PC-9 (cell line): ENCODE measurements at regions not wholly inside any gene's neighbourhood (a gene's known extent, or its start where the extent isn't known, plus 50 kb on each side); places are given as distances from the start of the nearest gene placed in this dataset.

Source experiments
- BruUV-seq: library from RNA; stranded (reverse); fragments of 400-500 nt; replicated peaks from 2 replicates; lab custom pipeline; 2021; lab: Mats Ljungman, UMichigan
- CTCF ChIA-PET: fragments of 300-600 bp; sonication (Branson Sonifier 250); formaldehyde crosslinking; loops from one replicate; lab custom pipeline; 2022; ENCODE audit warnings: antibody characterized with exemption; lab: Charles Lee
- POLR2A ChIA-PET: fragments of 300-600 bp; sonication (Branson Sonifier 250); formaldehyde crosslinking; loops from one replicate; lab custom pipeline; 2022; ENCODE audit warnings: antibody characterized with exemption; ENCODE audit not compliant: unreplicated experiment; lab: Charles Lee
- DNase-seq, 2 experiments: peaks; one replicate each; pipeline versions ENCODE4 v3.0.0 to v3.0.0-alpha.2; 2015 to 2022; ENCODE audit warnings: mixed read lengths in 1 of 2
- H2AFZ ChIP-seq: fragments of 200-600 bp; sonication (generic); 2 replicates; pipeline ENCODE4 v1.8.1; 2017; ENCODE audit warnings: antibody characterized with exemption
- H3F3A ChIP-seq: fragments of 200-600 bp; sonication (generic); 2 replicates; pipeline ENCODE4 v1.8.1; 2017; ENCODE audit warnings: antibody characterized with exemption, mild to moderate bottlenecking, low read depth; ENCODE audit not compliant: insufficient read depth
- H3K27ac ChIP-seq: fragments of 200-600 bp; sonication (generic); 2 replicates; pipeline ENCODE4 v1.6.1; 2016; ENCODE audit warnings: mixed run types
- H3K27me3 ChIP-seq: fragments of 200-600 bp; sonication (generic); 2 replicates; pipeline ENCODE4 v1.6.1; 2016; ENCODE audit warnings: low read depth, mixed run types; ENCODE audit not compliant: insufficient read depth
- H3K36me3 ChIP-seq: fragments of 200-600 bp; sonication (generic); 2 replicates; pipeline ENCODE4 v1.6.1; 2016; ENCODE audit warnings: low read depth, mixed run types
- H3K4me1 ChIP-seq: fragments of 200-600 bp; sonication (generic); replicated peaks from 2 replicates; pipeline ENCODE4 v1.6.1; 2016; ENCODE audit warnings: mixed run types; ENCODE audit not compliant: insufficient read depth
- H3K4me2 ChIP-seq: fragments of 200-600 bp; sonication (generic); 2 replicates; pipeline ENCODE4 v1.6.1; 2017; ENCODE audit warnings: mixed run types
- H3K4me3 ChIP-seq: fragments of 200-600 bp; sonication (generic); 2 replicates; pipeline ENCODE4 v1.6.1; 2016; ENCODE audit warnings: mixed run types
- H3K79me2 ChIP-seq: fragments of 200-600 bp; sonication (generic); 2 replicates; pipeline ENCODE4 v1.6.1; 2017; ENCODE audit warnings: low read depth, mixed run types
- H3K9me2 ChIP-seq: fragments of 200-600 bp; sonication (generic); 2 replicates; pipeline ENCODE4 v1.8.1; 2017; ENCODE audit warnings: mild to moderate bottlenecking; ENCODE audit not compliant: insufficient read depth
- H3K9me3 ChIP-seq: fragments of 200-600 bp; sonication (generic); 2 replicates; pipeline ENCODE4 v1.8.1; 2016; ENCODE audit warnings: low read depth; ENCODE audit not compliant: insufficient read depth
- H4K20me1 ChIP-seq: fragments of 200-600 bp; sonication (generic); 2 replicates; pipeline ENCODE4 v1.8.1; 2017; ENCODE audit not compliant: insufficient read depth
- EZH2 ChIP-seq: fragments of 200-600 bp; sonication (generic); IDR thresholded peaks from 2 replicates; pipeline ENCODE4 v1.8.0; 2017; ENCODE audit warnings: antibody characterized with exemption, low read depth
- intact Hi-C: fragments of 100-400 bp; cut with micrococcal nuclease; formaldehyde crosslinking; loops from one replicate; pipeline ENCODE4 v1.10.0; 2022; ENCODE audit not compliant: unreplicated experiment
- TF ChIP-seq, protein P1 (sequence below): fragments of 200-600 bp; sonication (generic); conservative IDR thresholded peaks from 2 replicates; pipeline ENCODE4 v1.6.1; 2017; ENCODE audit warnings: mixed run types, antibody characterized with exemption, mild to moderate bottlenecking, moderate library complexity

DNA sequence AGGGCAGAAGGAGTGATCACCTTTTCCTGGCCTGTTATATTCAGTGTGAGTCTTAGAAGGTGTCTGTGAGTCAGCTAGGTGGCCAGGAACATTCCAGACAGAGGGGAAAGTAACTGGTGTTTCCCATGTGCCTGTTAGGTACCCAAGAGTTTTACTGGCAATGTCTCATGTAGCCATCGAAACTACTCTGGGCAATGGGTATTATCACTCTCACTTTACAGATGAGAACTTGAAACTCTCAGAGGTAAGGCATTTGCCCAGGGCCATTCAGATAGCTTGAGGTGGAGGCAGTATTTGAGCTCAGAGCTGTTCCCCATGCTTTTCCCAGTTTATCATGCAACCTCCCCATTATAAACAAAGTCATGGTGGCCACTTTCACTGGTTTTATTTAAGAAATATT is 80.4 kb upstream of the NHS start:
- Histone ChIP-seq H3K79me2 (no peaks in the 10 kb centered on the region), H3K9me3 (no peaks in the 10 kb centered on the region), H3K4me3 (no peak overlapping the region), H3K9me2 (no peaks in the 10 kb centered on the region), H2AFZ (no peak overlapping the region), H4K20me1 (no peaks in the 10 kb centered on the region), H3K27me3 (no peaks in the 10 kb centered on the region), H3K4me2 (no peak overlapping the region), H3K36me3 (no peaks in the 10 kb centered on the region), H3K4me1 (peaks cover 12% of the 10 kb centered on the region), H3F3A (peaks cover 6% of the 10 kb centered on the region; the same call in 1 of the 2 replicates), H3K27ac (no peak overlapping the region)
- no TSS peak for BruUV-seq
- POLR2A ChIA-PET = no interaction called here
- DNase-seq = no peak
- TF ChIP-seq, protein P1, sequence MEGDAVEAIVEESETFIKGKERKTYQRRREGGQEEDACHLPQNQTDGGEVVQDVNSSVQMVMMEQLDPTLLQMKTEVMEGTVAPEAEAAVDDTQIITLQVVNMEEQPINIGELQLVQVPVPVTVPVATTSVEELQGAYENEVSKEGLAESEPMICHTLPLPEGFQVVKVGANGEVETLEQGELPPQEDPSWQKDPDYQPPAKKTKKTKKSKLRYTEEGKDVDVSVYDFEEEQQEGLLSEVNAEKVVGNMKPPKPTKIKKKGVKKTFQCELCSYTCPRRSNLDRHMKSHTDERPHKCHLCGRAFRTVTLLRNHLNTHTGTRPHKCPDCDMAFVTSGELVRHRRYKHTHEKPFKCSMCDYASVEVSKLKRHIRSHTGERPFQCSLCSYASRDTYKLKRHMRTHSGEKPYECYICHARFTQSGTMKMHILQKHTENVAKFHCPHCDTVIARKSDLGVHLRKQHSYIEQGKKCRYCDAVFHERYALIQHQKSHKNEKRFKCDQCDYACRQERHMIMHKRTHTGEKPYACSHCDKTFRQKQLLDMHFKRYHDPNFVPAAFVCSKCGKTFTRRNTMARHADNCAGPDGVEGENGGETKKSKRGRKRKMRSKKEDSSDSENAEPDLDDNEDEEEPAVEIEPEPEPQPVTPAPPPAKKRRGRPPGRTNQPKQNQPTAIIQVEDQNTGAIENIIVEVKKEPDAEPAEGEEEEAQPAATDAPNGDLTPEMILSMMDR = no peak
- no peak for TF ChIP-seq EZH2
- CTCF ChIA-PET = no interaction called here
- intact Hi-C loops = no loop called here

GRCh38 chrX:17295791-17296190 is 79.2 kb upstream of the NHS start:
- Histone ChIP-seq H3K9me2 (no peaks in the 10 kb centered on the region), H3K27ac (no peak overlapping the region), H3K27me3 (no peaks in the 10 kb centered on the region), H3K9me3 (no peaks in the 10 kb centered on the region), H3K4me1 (peaks cover 12% of the 10 kb centered on the region), H3F3A (peaks cover 6% of the 10 kb centered on the region; the same call in 1 of the 2 replicates), H3K4me2 (no peak overlapping the region), H4K20me1 (no peaks in the 10 kb centered on the region), H3K79me2 (no peaks in the 10 kb centered on the region), H2AFZ (no peak overlapping the region), H3K4me3 (no peak overlapping the region), H3K36me3 (no peaks in the 10 kb centered on the region)
- BruUV-seq = no TSS peak
- ChIA-PET POLR2A (no interaction called here), CTCF (interaction anchor here (0.6 kb wide), 1 partner anchor 441 kb away, joined by 5 read pairs; the partner anchor contains the start of gene SCML1)
- intact Hi-C loops = no loop called here
- no peak for DNase-seq
- TF ChIP-seq, protein P1 = no peak
- TF ChIP-seq EZH2 = no peak

DNA sequence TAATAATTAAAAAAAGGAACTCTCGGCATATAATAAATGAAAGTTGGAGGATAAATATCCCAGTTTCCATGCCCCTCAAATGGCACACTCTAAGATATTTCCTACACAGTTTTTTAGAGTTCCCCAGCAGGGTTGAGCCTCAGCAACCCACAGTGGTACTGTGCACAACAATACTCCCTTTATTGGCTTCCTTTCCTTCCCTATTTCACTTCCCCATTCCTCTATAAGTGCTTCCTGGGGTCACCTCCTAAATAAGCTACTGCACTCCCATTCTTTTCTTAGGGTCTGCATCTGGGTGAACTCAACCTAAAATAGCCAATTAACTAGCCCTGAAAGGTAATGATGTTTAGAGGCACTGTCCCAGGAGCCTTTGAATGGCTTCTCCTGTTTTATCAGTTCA is 76.4 kb upstream of the NHS start:
- H3K9me3 ChIP-seq = no peaks in the 10 kb centered on the region
- no peaks in the 10 kb centered on the region for H3K27me3 ChIP-seq
- no peak overlapping the region for H3K4me3 ChIP-seq
- ChIA-PET POLR2A (interaction anchor here (0.6 kb wide), 1 partner anchor 48 kb away, joined by 3 read pairs; no protein-coding TSS in a partner anchor), CTCF (no interaction called here)
- no peaks in the 10 kb centered on the region for H3F3A ChIP-seq
- no TSS peak for BruUV-seq
- intact Hi-C loops = no loop called here
- H2AFZ ChIP-seq = no peak overlapping the region
- no peaks in the 10 kb centered on the region for H3K36me3 ChIP-seq
- no peak for DNase-seq
- H3K4me2 ChIP-seq = no peak overlapping the region
- H3K9me2 ChIP-seq = no peaks in the 10 kb centered on the region
- TF ChIP-seq, protein P1 = no peak
- TF ChIP-seq EZH2 = no peak
- H3K79me2 ChIP-seq = no peaks in the 10 kb centered on the region
- H3K4me1 ChIP-seq = no peaks in the 10 kb centered on the region
- no peaks in the 10 kb centered on the region for H4K20me1 ChIP-seq
- no peak overlapping the region for H3K27ac ChIP-seq
